Right lobe of liver (tissue), 4 donors: ENCODE measurements at regions not wholly inside any gene's neighbourhood (a gene's known extent, or its start where the extent isn't known, plus 50 kb on each side); places are given as distances from the start of the nearest gene placed in this dataset.

Experiments
- POLR2A ChIP-seq: fragments of 450-650 bp; IDR thresholded peaks from one replicate; pipeline ENCODE4 v1.6.1; 2017; ENCODE audit warnings: antibody characterized with exemption, mild to moderate bottlenecking
- TF ChIP-seq, protein P1 (sequence below), 4 donors: fragments of 200-600 bp in 3 of 4; fragments of 450-650 bp in 1 of 4; IDR thresholded peaks; one replicate each; pipeline versions ENCODE4 v1.5.1 to v1.8.0; 2016 to 2022; ENCODE audit warnings: antibody characterized with exemption in 4 of 4, mild to moderate bottlenecking in 2 of 4
- donor health status: DM: no; HTN: no; CAD: no.
- donor health status: DM: no; HTN: no; CAD: no.
- donor health status: DM: no; HTN: yes; CAD: no.

DNA sequence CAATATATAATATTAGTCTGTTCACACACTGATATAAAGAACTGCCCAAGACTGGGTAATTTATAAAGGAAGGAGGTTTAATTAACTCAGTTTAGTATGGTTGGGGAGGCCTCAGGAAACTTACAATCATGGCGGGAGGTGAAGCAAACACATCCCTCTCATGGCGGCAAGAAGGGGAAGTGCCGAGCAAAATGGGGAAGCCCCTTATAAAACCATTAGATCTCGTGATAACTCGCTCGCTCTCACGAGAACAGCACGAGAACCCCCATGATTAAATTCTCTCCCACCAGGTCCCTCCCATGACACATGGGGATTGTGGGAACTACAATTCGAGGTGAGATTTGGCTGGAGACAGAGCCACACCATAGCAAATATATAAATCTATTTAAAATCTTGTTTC is 269.8 kb downstream of the ATP23 start:
- TF ChIP-seq, protein P1, sequence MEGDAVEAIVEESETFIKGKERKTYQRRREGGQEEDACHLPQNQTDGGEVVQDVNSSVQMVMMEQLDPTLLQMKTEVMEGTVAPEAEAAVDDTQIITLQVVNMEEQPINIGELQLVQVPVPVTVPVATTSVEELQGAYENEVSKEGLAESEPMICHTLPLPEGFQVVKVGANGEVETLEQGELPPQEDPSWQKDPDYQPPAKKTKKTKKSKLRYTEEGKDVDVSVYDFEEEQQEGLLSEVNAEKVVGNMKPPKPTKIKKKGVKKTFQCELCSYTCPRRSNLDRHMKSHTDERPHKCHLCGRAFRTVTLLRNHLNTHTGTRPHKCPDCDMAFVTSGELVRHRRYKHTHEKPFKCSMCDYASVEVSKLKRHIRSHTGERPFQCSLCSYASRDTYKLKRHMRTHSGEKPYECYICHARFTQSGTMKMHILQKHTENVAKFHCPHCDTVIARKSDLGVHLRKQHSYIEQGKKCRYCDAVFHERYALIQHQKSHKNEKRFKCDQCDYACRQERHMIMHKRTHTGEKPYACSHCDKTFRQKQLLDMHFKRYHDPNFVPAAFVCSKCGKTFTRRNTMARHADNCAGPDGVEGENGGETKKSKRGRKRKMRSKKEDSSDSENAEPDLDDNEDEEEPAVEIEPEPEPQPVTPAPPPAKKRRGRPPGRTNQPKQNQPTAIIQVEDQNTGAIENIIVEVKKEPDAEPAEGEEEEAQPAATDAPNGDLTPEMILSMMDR (IDR thresholded peaks at IDR 0.05), result no peak
- TF ChIP-seq POLR2A, result no peak
